ENCODE measurements at regions not wholly inside any gene's neighbourhood (a gene's known extent, or its start where the extent isn't known, plus 50 kb on each side); places are given as distances from the start of the nearest gene placed in this dataset.
A peak's percentile ranks its signal among the peaks of the same experiment; 100 is the strongest.

DNA sequence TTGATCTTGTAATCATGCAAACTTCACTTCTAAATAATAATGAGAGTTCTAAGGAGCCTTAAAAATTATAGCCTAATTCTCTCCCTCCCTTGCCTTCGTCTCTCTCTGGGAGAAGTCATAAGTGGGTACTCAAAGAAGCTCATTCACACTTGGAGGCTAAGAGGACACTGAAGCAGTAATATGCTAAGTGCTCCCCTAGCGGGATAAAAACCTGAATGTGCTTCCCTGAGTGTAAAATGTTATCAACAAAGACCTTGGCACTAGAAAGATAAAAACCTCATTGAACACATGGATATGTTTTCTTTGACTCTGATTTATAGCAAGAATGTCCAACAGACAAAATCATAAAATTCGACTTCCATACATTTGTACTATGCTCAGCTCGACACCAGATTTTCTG is 337.9 kb upstream of the NOVA1 start:
- Histone ChIP-seq H3K4me3 (no peak overlapping the region), H3K36me3 (no peaks in the 10 kb centered on the region), H3K27ac (no peak overlapping the region), H3K27me3 (ENCODE audit: low read depth) (no peaks in the 10 kb centered on the region), H3K9me3 (no peaks in the 10 kb centered on the region), H3K4me1 (no peaks in the 10 kb centered on the region)
- intact Hi-C loops (cut with DNase I) = no loop called here
- peak in 1 of 2 donors; percentile 59 for ATAC-seq
- TF ChIP-seq, protein P1, sequence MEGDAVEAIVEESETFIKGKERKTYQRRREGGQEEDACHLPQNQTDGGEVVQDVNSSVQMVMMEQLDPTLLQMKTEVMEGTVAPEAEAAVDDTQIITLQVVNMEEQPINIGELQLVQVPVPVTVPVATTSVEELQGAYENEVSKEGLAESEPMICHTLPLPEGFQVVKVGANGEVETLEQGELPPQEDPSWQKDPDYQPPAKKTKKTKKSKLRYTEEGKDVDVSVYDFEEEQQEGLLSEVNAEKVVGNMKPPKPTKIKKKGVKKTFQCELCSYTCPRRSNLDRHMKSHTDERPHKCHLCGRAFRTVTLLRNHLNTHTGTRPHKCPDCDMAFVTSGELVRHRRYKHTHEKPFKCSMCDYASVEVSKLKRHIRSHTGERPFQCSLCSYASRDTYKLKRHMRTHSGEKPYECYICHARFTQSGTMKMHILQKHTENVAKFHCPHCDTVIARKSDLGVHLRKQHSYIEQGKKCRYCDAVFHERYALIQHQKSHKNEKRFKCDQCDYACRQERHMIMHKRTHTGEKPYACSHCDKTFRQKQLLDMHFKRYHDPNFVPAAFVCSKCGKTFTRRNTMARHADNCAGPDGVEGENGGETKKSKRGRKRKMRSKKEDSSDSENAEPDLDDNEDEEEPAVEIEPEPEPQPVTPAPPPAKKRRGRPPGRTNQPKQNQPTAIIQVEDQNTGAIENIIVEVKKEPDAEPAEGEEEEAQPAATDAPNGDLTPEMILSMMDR (IDR thresholded peaks at IDR 0.05) = no peak
- DNase-seq = no peak

DNA sequence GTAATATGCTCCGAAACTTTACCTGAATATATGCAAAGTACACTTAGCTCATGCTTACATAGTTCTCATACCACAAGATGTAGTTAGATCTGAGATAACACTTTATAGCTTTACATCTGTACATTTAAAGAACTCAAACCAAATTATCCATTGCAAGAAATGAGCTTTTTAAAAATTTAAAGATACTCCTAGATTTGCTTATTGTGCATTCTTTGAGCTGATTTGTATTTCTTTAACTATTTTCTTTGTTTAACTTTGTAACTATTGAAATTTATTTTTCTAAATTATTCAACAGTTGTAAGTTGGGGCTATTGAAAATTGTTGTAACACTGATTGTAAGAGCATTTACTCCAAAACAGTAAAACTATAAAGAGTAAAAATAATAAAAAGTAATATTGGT is 340.2 kb upstream of the NOVA1 start:
- intact Hi-C loops (cut with DNase I) = no loop called here
- Histone ChIP-seq H3K36me3 (no peaks in the 10 kb centered on the region), H3K4me1 (no peaks in the 10 kb centered on the region), H3K4me3 (no peak overlapping the region), H3K9me3 (no peaks in the 10 kb centered on the region), H3K27me3 (ENCODE audit: low read depth) (no peaks in the 10 kb centered on the region), H3K27ac (no peak overlapping the region)
- ATAC-seq (no peak), DNase-seq (no peak)
- TF ChIP-seq, protein P1 (IDR thresholded peaks at IDR 0.05) = no peak

DNA sequence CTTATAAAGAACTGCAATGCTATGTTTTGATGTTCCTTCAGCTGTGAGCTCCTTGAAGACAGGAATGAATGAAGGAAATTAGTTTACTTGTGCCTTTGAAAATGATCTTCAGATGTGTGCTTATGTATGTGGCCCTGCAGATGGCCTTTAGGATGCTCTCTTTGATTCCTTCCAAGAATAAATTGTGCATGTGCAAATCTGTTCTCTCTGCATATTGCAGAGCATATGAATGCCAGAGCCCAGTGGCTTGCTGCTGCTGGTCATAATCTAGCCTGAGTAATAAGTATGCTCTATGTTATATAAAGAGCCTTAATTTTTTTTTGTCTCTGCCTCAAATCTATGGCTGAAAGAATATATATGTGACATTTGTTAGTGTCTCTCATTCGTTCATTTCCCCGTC is 341.9 kb upstream of the NOVA1 start:
- TF ChIP-seq, protein P1 (IDR thresholded peaks at IDR 0.05) = no peak
- DNase-seq (no peak), ATAC-seq (no peak)
- no peaks in the 10 kb centered on the region for H3K4me1 ChIP-seq
- no peak overlapping the region for H3K4me3 ChIP-seq
- no peaks in the 10 kb centered on the region for H3K36me3 ChIP-seq
- H3K27ac ChIP-seq = no peak overlapping the region
- no peaks in the 10 kb centered on the region for H3K9me3 ChIP-seq
- intact Hi-C loops (cut with DNase I) = no loop called here
- no peaks in the 10 kb centered on the region for H3K27me3 ChIP-seq (ENCODE audit: low read depth)

DNA sequence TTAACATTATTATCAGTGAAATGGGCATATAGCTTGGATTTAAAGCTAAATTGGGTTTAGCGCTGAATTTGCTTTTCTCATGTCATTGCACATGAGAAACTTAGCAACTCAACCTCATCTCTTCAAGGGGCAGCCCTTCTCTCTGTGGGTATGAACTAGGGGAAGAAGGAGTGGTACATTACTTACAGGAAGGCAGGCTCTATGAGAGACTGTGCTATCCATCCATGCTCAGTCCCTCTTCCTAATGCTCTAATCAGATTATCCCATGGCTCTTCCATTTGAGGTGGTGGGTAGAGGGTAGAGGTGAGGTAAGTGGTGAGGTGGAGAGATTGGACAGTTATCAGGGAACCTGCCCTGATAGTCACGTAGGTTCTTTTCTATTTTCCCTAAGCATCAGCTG is 343.7 kb upstream of the NOVA1 start:
- ATAC-seq (no peak), DNase-seq (no peak)
- H3K27me3 ChIP-seq (ENCODE audit: low read depth) = no peaks in the 10 kb centered on the region
- no peaks in the 10 kb centered on the region for H3K36me3 ChIP-seq
- intact Hi-C loops (cut with DNase I) = no loop called here
- H3K9me3 ChIP-seq = no peaks in the 10 kb centered on the region
- H3K27ac ChIP-seq = no peak overlapping the region
- H3K4me1 ChIP-seq = no peaks in the 10 kb centered on the region
- TF ChIP-seq, protein P1 (IDR thresholded peaks at IDR 0.05) = no peak
- H3K4me3 ChIP-seq = no peak overlapping the region

DNA sequence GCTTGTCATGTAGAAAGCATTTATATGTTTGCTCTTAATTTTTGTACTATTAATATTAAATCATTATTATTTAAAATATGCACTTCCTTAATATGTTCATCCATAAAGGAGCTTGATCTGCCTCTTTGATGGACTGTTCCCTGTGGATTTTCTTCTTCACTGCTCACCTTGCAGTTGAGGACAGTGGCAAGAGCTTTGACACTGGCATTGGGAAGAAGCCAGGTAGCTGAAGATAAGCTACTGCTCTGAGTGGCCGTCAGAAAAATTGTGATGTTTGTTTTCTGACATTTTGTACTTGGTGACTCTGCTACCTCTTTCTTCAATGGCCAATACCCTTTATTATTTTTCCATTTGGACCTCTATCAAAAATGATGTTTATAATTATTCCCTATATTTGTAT is 349.4 kb upstream of the NOVA1 start:
- Histone ChIP-seq H3K36me3 (no peaks in the 10 kb centered on the region), H3K27ac (no peak overlapping the region), H3K27me3 (ENCODE audit: low read depth) (no peaks in the 10 kb centered on the region), H3K9me3 (no peaks in the 10 kb centered on the region), H3K4me3 (no peak overlapping the region), H3K4me1 (no peaks in the 10 kb centered on the region)
- intact Hi-C loops (cut with DNase I) = no loop called here
- ATAC-seq (no peak), DNase-seq (no peak)
- TF ChIP-seq, protein P1 (IDR thresholded peaks at IDR 0.05) = no peak

DNA sequence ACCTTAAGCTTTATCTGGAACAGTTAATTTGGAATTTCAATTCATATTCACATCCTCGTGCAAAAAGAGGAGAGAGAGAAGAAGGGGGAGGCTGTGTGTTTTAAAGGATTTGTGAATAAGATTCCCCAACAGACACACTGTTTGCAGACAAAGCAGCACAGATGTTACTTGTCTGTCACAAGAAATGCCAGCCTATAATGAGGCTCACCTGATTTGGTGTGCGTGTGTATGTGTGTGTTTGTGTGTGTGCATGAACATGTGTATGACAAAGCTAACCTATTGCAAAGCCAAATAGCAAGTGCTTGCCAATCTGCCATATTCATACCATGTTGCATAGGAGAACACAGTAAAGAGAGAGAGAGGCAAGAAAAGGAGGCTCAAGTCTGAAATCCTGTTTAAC is 361.6 kb upstream of the NOVA1 start:
- TF ChIP-seq, protein P1 (IDR thresholded peaks at IDR 0.05) = no peak
- no peak overlapping the region for H3K4me3 ChIP-seq
- H3K9me3 ChIP-seq = no peaks in the 10 kb centered on the region
- DNase-seq (no peak), ATAC-seq (no peak)
- no peaks in the 10 kb centered on the region for H3K4me1 ChIP-seq
- no peaks in the 10 kb centered on the region for H3K36me3 ChIP-seq
- H3K27me3 ChIP-seq (ENCODE audit: low read depth) = no peaks in the 10 kb centered on the region
- intact Hi-C loops (cut with DNase I) = no loop called here
- H3K27ac ChIP-seq = no peak overlapping the region
